GM21786 (cell line): ENCODE measurements at regions not wholly inside any gene's neighbourhood (a gene's known extent, or its start where the extent isn't known, plus 50 kb on each side); places are given as distances from the start of the nearest gene placed in this dataset.

Experiments
- ATAC-seq: cut with Tn5 transposase; IDR thresholded peaks from one replicate; pipeline ENCODE4 v1.9.1; 2021; ENCODE audit not compliant: unreplicated experiment

DNA sequence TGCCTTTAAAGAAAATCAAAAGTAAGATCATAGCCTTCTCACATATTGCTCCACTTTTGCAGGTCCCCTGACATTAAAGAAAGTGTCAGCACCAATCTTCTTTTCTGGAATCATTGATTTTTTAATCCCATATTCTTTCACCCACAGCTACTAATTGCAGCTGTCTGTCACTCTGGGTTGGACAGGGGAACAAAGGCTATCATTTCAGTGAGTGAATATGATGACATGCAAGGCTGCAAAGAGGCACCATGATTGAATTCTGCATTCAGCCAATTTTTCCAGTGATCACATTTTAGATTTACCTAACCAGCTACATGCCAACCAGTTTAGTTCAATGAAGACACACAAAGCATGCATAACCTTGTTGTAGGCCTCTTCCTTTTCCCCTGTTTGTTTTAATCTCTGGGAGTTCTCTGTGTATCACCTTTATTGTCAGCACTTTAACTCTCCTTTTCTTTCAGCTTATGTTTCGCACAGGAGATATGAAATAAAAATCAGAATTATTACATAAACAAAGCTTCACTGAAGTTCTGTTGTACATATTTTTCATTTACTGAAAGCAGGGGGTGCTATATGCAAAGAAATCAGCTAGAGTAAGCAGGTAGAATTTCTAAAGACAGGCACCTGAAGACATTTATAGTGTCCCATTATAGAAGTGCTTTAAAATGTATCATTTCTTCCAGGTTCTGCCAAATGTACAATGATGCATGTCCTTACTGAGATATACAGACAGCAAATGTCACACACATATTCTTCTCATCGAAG lies 584.8 kb downstream of the PLA2G4A start:
- ATAC-seq = no peak

DNA sequence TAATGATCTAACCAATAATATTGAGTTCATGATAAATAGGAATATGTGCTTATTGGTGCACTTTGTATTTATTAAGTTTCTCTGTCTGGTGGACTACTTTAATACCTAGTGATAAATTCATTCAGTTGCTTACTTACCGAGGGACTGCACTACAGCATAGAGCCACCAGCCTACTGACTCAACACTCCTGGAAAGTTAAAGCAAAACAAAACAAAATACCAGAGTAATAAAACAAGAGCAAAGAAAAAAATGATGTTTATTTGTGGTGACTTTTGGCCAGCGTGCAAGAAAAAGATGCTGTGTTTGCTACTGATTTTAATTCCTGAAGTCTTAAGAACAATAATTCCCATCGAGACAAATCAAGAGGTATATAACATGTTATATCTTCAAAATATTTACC lies 586.3 kb downstream of the PLA2G4A start:
- no peak for ATAC-seq

DNA sequence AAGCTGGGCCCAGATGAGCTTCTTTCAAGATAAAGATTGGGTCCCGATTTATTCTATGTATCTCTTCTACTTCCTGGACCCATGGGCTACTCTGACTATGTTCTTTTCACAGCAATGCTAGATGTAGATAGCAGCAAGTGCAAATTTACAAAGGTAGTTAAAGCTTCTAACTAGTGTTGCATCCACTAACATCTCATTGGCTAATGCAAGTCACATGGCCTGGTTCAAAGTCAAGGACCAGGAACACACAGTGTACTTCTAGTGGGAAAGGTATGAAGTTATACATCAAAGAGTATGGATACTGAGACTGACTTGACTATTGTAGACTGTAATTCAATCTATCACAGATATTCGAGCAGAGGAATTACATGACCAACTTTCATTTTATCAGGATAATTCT lies 588.8 kb downstream of the PLA2G4A start:
- ATAC-seq = no peak

DNA sequence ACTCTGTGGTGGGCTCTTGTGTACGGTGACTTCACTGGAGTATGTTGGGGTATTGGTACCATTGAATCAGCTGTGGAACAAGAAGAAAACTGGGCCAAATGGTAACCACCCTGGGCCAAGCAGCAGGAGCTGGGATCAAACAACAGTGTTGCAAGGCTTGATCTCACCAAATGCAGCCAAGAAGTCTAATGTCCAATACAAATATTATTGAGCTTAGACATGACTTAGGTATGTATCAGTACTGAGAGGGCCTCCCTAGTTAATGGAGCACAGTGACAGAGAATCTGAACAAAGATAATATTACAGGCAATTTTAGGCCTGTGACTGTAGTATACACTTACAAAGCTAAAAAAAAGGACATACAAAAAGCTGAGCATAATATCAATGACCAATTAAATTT lies 604.8 kb downstream of the PLA2G4A start:
- ATAC-seq = no peak

DNA sequence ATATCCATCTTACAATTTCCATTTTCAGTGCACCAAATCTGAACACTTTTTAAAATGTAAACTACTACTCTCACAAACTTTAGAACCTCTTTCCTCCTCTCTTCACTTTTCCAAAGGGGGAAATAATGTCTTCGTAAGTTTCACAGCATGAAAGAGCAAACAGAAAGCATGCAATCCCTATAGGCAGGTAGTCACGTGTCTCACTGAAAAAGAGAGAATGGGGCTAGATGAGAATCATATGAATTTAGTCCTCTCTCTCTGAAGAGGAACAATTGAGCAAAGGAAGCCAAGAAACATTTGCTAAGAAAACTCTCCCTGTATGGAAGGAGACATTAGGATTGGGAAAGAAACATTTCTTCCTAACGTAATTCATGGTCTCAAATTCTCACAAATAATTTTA lies 613.9 kb downstream of the PLA2G4A start:
- ATAC-seq = no peak

DNA sequence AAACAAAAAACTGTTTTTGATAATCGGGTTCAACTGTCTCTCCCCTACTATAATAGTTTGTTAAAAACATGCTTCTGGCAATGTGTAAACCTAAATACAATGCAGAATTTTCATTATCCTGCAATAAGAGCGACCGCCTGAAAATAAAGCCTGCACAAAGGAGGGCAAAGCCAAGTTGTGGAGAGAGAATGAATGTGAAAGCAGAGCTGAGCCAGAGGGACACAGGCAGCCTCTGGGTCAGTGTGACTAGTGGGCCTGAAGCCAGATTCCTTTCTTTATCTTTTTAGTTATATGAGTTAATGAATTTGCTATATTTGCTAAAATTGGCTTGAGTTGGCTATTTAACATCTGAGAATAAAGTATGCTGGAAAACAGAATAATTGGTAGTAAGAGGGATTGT lies 615.2 kb downstream of the PLA2G4A start:
- ATAC-seq = no peak

DNA sequence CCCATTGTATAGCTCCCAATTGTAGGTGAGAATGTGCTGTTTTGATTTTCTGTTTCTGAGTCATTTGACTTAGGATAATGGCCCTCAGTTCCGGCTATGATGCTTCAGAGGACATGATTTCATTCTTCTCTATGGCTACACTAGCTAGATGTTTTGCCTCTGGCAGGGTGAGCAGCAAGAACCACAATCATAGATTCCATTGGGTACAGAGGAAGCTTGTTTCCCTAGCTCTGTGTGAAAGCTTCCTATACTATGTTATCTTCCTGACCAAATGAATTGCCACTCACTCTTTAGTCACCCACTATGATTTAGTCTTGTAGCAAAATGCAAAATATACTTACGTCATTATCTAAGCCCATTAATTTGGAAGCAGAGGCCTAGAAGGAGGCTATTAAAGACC lies 616.3 kb downstream of the PLA2G4A start:
- ATAC-seq = no peak

DNA sequence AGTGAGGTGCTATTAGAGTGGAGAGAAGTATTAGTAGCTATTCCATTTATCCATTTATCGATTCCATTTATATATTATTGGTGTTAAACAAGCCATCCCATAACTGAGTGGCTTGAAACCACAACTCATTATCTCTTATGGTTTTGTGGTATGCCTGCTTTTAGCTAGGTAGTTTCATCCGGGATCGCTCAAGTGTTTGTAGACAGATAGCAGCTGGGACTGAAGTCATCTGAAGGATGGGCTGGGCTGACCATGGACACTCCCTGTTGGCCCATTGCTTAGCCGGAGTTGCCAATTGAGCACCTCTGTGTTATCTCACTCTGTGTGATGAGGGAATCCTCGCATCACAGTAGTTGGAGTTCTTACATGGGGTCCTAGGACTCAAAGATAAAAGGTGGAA lies 622.5 kb downstream of the PLA2G4A start:
- ATAC-seq = no peak

DNA sequence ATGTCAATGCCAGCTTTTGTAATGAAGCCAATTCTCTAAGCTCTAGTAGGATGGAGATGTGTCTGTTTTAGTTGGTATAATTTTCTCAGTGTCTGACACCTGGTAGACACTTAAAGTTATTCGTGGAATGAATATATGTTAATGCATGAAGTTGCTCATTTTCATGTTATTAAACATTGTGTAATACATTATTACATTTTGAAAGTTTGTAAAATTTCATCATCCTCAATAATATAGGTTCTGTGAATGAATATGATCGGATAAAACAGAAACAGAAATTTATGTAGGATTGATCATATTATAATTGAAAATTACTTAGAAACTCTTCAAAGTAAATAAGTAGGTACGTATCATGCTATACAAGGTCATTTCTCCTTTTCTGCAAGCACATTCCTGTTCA lies 625.3 kb downstream of the PLA2G4A start:
- no peak for ATAC-seq

DNA sequence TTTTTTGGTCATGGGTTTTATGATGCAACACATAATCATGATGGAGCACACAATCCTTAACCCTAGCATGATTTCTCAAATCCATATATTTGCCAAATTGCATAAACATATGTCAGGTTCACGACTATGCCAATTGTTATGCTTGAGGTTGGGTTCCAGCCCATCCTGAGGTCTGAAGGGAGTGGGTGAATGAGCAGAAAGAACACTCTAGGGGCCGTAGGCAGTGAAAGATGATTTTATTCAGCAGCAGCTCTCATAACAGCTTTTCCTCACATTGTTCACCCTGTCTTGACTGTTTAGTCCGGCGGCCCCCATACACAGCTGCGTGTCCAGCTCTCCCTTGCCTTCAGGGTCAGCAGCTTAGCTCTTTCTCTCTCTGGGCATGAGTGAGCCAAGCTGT lies 627.7 kb downstream of the PLA2G4A start:
- no peak for ATAC-seq

DNA sequence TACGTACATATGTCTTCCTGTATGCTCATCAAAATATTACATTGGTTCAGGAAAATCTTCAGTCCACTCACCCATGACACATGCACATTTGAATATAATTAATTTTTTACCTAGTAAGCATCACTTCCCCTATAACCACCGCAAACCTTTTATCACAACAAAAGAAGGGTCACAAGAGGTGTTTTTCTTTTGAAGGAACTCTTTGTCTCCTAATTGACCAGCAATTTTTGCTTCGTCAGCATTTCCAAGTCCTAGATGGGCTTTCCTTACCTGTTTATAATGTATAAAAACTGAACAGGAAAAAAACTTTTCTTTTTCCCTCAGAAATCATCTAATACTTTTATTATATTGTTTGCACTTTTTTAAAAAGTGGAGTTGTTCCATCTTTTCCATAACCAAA lies 631.3 kb downstream of the PLA2G4A start:
- ATAC-seq = no peak

DNA sequence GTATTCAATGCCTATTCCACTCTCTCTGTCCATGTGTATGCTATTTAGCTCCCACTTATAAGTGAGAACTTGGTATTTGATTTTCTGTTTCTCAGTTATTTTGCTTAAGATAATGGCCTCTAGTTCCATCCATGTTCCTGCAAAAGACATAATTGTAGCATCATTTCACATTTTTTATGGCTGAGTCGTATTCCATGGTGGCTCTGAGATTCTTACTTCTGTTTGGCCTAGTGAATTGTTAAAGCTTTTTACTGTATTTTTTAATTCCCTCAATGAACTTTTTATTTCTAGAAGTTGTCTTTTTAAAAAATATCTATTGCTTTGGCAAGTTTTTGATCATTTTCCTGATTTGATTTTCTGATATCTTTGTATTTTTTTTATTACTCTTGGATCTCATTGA lies 635.6 kb downstream of the PLA2G4A start:
- no peak for ATAC-seq

DNA sequence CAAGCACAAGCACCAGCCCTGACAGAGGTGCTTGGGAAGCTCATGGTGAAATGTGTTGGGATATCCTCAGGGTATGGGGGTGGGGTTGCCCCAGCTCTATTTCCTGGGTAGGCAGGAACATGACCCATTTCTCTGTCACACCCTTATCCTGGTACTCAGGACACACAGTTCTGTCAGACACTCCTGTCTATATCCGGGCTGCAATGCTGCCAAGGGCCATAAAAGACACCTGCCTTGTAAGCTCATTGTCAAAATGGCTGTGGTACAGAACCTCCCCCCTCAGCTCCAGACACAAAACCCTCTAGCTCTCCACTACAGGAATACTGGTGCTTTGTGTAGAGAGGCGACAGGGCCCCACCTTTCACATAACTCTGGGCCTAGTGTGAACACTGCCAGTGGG lies 636.7 kb downstream of the PLA2G4A start:
- no peak for ATAC-seq

DNA sequence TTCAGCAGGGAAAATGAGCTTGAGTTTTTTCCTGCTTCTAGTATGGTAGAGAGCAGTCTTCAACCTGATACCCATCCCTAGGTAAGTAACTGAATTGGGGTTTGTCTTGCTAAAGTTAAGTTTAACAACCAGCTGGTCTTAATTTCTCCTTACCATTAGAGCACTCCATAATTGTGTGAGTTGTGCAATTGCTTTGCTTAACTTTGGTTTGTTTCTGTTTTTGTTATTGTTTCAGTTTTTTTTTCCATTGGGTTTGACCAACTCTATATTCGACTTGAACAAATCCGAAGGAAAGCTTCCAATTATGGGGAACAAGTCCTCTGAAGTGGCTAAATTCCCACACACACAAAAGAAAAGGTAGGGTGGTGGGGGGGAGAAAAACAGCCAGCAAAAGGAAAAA lies 641.1 kb downstream of the PLA2G4A start:
- ATAC-seq = no peak

DNA sequence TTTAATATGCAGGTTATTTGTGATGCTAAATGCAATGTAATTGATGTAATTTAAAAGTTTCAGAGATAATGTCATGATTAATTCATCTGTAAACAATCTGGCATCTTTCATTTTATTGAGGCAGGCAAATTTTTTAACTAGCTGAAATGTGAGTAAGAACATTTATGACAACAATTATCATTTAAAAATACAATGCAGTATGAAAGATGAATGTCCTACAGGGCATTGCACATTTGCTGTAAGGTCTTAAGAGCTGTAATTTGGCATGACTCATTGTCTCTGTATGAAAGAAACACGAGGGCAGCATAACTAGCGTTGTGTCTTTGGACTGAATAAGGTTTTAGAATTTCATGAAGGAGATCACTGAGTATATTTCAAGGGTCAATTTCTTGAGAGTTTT lies 642.8 kb downstream of the PLA2G4A start:
- no peak for ATAC-seq

DNA sequence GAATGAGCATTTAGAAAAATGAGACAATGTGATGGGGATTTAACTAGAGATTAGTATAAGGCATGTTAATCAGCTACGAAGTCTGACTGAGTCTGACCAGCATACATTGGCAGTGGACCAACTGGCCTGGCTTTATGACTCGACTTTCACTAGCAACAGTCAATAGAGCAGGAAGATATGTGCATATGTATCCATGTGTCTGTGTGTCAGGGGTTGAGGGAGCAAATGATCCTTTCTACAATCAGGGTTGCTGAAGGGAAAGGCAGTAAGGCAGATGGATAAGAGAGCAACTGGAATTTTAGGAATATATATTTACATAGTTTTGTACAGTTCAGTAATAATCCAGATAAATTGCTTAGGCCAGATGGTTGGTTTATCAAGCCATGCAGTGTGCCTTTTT lies 645.6 kb downstream of the PLA2G4A start:
- no peak for ATAC-seq

DNA sequence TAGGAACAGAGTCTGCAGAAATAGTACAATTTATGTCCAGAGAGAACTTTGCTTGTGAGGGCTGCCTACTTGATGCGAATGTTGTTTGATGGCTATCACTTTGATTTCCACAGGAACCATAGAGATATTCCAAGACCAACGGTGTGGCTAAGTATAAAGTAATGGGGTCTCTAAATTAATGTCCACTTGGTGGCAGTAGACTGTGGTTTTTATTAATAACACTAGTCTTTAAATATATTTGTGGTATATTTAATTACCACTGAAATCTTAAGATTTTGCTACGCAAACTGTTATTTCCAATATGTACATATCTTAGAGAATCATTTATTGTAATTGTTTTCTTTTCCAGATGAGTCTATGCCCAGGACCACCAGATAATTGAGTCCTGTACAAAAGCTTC lies 647.9 kb downstream of the PLA2G4A start:
- no peak for ATAC-seq

DNA sequence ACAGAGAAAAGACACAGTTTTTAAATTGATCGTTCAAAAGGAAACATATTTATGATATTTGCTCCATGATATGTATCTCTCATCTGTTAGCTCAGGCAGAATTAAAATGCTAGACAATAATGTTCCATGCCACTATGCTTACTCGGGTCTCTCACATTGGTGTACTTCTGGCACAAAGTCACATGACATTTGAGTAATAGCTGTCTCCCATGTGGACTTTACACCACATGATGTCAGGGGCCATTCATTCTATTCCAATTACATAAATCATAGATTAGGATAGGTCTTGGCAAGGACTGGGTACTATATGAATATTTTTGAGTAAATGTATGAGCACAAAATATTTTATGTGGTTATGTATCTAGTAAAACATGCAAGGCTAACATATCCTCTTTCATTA lies 648.4 kb downstream of the PLA2G4A start:
- no peak for ATAC-seq

DNA sequence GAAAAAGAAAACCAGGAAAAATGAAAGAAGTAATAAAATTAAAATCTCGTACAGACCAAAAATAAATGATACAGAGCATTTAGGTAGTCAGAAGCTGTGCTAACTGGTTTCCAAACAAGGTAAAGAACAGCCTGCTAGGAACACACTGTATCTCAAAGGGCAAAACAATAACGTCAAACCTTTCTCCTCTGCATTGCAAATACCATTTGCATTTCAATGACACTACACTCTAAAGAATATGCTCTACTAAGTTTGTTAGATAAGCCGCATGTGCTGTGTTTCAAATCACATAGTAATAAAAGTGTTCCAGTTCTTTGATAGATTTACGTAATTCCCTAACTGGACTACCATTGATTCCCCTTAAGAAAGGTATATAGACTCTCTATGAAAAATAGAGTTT lies 648.8 kb downstream of the PLA2G4A start:
- ATAC-seq = no peak

DNA sequence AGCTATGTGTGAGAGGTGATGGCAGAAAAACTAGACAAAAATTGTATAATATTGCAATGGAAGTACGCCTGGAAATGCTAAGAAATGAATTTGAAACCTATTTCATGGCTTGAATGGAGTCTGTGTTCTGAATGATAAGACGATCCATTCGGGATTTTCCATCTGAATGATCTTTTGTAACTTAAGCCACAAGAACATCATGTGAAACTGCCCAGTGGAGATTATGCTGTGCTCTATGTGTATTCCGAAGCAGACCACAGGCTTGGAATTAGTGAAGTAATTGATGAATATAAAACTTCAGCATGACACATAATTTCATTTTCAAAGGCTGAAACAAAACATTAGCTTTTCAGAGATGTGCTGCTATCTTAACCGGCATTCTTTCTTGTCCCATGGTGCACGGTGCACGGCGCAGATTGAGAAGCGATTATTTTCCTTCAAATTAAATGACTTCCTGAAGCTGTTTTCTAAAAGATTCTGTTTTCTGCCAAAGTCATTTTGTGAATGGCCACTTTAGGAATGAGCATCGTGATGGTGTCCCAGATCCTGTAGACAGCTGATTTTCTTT lies 652.9 kb downstream of the PLA2G4A start:
- ATAC-seq = no peak

DNA sequence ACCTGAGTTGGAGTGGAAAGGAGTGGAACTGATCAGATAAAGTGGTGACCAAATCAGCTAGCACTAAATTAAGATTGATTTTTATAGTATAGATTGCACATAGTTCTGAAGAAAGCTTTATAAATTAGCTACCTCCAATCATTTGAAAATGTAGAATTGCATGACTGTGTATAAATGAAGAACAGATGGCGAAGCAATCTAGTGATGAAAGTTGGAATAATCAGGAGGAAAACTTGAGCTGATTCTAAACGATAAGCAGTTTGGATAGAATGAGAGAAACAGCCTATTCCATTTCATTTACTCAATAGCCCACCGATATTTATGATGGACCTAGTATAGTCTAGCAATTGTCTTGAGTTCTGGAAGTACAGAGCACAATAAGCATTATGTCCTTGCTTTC lies 661.5 kb downstream of the PLA2G4A start:
- ATAC-seq = no peak

DNA sequence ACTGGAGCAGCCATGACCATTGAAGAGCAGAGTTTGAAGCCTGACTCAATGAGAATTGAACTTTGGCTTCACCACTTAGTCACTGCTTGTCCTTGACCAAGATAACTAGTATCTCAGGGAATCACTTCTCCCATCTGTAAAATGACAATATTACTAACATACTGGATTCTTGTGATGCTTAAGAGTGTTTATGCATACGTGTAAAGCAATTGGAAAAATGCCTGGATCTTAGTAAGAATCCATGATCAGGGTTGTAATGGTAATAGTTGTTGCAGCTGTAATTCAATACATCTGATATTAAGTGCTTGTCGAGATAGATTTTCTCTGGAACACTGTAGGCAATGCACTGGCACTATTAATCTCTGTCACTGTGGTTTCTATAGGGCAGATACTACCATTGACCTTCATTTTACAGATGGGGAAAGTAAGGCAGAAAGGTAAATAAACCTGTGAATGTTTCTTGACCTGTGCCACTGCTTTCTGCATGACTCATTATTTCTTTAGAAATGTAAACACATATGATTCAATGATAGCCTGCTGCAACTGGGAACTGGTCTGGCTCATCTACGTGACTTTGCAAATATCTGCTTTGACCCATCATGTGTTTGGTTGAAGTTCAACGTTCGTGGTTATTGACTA lies 662.5 kb downstream of the PLA2G4A start:
- no peak for ATAC-seq

DNA sequence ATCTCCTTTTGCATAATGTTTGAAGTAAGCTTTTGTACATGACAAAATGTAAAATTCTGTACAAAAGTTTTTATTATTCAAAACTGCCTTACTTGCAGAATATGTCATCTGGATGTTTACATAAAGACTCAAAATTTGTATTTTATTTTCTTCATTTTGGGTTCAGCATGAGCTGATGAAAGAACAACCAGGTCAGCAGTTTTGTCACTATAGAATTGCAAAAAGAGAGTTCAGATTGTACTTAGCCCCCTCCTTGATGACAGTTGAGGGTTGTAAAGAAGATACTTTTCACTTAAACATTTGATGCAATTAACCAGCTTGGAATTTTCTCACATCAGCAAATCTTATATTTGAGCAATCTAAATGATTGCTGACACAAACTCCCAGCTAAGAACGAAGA lies 669.3 kb downstream of the PLA2G4A start:
- no peak for ATAC-seq
